A673 (cell line): ENCODE measurements at regions not wholly inside any gene's neighbourhood (a gene's known extent, or its start where the extent isn't known, plus 50 kb on each side); places are given as distances from the start of the nearest gene placed in this dataset.

Experiments used
- EZH2 ChIP-seq: fragments of 200-600 bp; sonication (generic); IDR thresholded peaks from 2 replicates; pipeline ENCODE4 v1.6.1; 2017; ENCODE audit warnings: borderline replicate concordance, low read depth, mild to moderate bottlenecking, mixed read lengths, antibody characterized with exemption, low read length; ENCODE audit not compliant: poor library complexity, severe bottlenecking
- TF ChIP-seq, protein P1 (sequence below): fragments of 300-800, 200-600 bp; sonication (generic); conservative IDR thresholded peaks from 2 replicates; pipeline ENCODE4 v1.5.1; 2017; ENCODE audit warnings: low read depth, mild to moderate bottlenecking, antibody characterized with exemption, low read length, moderate library complexity, mixed read lengths

DNA sequence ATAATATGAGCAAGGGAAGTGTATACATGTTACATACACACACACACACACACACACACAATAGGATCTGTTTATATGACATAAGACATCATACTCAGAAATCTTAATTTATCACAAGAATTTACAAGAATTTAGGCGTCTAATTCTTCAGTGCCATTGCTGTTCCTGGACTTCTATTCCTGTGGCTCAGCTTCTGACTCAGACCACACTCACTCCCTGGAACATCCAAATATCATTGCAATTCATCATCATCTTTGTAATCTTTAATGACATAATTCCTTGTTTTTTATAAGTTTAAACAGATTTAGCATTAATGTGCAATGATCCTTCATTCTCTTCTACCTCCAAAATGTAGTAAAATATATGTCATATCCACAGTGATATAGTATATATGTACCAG is 544.2 kb downstream of the FOXG1 start:
- TF ChIP-seq, protein P1, sequence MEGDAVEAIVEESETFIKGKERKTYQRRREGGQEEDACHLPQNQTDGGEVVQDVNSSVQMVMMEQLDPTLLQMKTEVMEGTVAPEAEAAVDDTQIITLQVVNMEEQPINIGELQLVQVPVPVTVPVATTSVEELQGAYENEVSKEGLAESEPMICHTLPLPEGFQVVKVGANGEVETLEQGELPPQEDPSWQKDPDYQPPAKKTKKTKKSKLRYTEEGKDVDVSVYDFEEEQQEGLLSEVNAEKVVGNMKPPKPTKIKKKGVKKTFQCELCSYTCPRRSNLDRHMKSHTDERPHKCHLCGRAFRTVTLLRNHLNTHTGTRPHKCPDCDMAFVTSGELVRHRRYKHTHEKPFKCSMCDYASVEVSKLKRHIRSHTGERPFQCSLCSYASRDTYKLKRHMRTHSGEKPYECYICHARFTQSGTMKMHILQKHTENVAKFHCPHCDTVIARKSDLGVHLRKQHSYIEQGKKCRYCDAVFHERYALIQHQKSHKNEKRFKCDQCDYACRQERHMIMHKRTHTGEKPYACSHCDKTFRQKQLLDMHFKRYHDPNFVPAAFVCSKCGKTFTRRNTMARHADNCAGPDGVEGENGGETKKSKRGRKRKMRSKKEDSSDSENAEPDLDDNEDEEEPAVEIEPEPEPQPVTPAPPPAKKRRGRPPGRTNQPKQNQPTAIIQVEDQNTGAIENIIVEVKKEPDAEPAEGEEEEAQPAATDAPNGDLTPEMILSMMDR: no peak
- no peak for TF ChIP-seq EZH2
